Stimulated activated CD4-positive, alpha-beta T cell treated with anti-CD3 and anti-CD28 coated beads, Interleukin-4, amount 100 ng/mL, for 48 hours (primary cell): ENCODE measurements at regions not wholly inside any gene's neighbourhood (a gene's known extent, or its start where the extent isn't known, plus 50 kb on each side); places are given as distances from the start of the nearest gene placed in this dataset.

Source experiments
- DNase-seq, 2 donors: peaks; one replicate each; pipeline ENCODE4 v3.0.0-alpha.2; 2020; ENCODE audit warnings: low read depth in 2 of 2

GRCh38 chr10:64206409-64206808, 685.2 kb downstream of the REEP3 start:
- DNase-seq: no peak

GRCh38 chr10:64209561-64209960, 688.4 kb downstream of the REEP3 start:
- DNase-seq: no peak

- DNase-seq: no peak
Measured at GRCh38 chr10:64210211-64210610, 689.0 kb downstream of the REEP3 start.

GRCh38 chr10:64211466-64211865, 690.3 kb downstream of the REEP3 start:
- DNase-seq: no peak

- no peak for DNase-seq
Measured at GRCh38 chr10:64215088-64215487, 693.9 kb downstream of the REEP3 start.

- DNase-seq: no peak
Measured at GRCh38 chr10:64219271-64220025, 698.2 kb downstream of the REEP3 start.

- no peak for DNase-seq
Measured at GRCh38 chr10:64234489-64234888, 713.3 kb downstream of the REEP3 start.

GRCh38 chr10:64257704-64258103, 736.5 kb downstream of the REEP3 start:
- DNase-seq: no peak

GRCh38 chr10:64261092-64261491, 739.9 kb downstream of the REEP3 start:
- no peak for DNase-seq

GRCh38 chr10:64261676-64262075, 740.5 kb downstream of the REEP3 start:
- DNase-seq: no peak

- DNase-seq: no peak
Measured at GRCh38 chr10:64265961-64266360, 744.8 kb downstream of the REEP3 start.

- no peak for DNase-seq
Measured at GRCh38 chr10:64271508-64271907, 750.3 kb downstream of the REEP3 start.

- DNase-seq: no peak
Measured at GRCh38 chr10:64271983-64272382, 750.8 kb downstream of the REEP3 start.

- no peak for DNase-seq
Measured at GRCh38 chr10:64275001-64275400, 753.8 kb downstream of the REEP3 start.

- DNase-seq: no peak
Measured at GRCh38 chr10:64275774-64276173, 754.6 kb downstream of the REEP3 start.

GRCh38 chr10:64277536-64277935, 756.3 kb downstream of the REEP3 start:
- DNase-seq: no peak

- no peak for DNase-seq
Measured at GRCh38 chr10:64283621-64284020, 762.4 kb downstream of the REEP3 start.

GRCh38 chr10:64286533-64286932, 765.3 kb downstream of the REEP3 start:
- DNase-seq: no peak

- DNase-seq: no peak
Measured at GRCh38 chr10:64288404-64288803, 767.2 kb downstream of the REEP3 start.

- DNase-seq: no peak
Measured at GRCh38 chr10:64303566-64303965, 782.4 kb downstream of the REEP3 start.

GRCh38 chr10:64306729-64307327, 785.6 kb downstream of the REEP3 start:
- DNase-seq: no peak

GRCh38 chr10:64312876-64313275, 791.7 kb downstream of the REEP3 start:
- no peak for DNase-seq

- DNase-seq: no peak
Measured at GRCh38 chr10:64313967-64314366, 792.8 kb downstream of the REEP3 start.

- no peak for DNase-seq
Measured at GRCh38 chr10:64316416-64316815, 795.2 kb downstream of the REEP3 start.
